GM21515 (cell line): ENCODE measurements at regions not wholly inside any gene's neighbourhood (a gene's known extent, or its start where the extent isn't known, plus 50 kb on each side); places are given as distances from the start of the nearest gene placed in this dataset.

Experiments
- ATAC-seq: cut with Tn5 transposase; IDR thresholded peaks from one replicate; pipeline ENCODE4 v1.9.1; 2021; ENCODE audit not compliant: unreplicated experiment

- ATAC-seq = no peak
Observed at GRCh38 chr6:134511984-134512683, 194.2 kb upstream of the SGK1 start.

GRCh38 chr6:134510920-134511319, 193.0 kb upstream of the SGK1 start:
- no peak for ATAC-seq

GRCh38 chr6:134510142-134510541, 192.2 kb upstream of the SGK1 start:
- ATAC-seq = no peak

- no peak for ATAC-seq
Observed at GRCh38 chr6:134508862-134509498, 191.1 kb upstream of the SGK1 start.

GRCh38 chr6:134506162-134506561, 188.2 kb upstream of the SGK1 start:
- ATAC-seq = no peak

- no peak for ATAC-seq
Observed at GRCh38 chr6:134503585-134504281, 185.8 kb upstream of the SGK1 start.

- no peak for ATAC-seq
Observed at GRCh38 chr6:134502614-134503549, 185.0 kb upstream of the SGK1 start.

- no peak for ATAC-seq
Observed at GRCh38 chr6:134495890-134496248, 178.0 kb upstream of the SGK1 start.

- ATAC-seq = no peak
Observed at GRCh38 chr6:134495203-134495889, 177.4 kb upstream of the SGK1 start.

GRCh38 chr6:134493789-134494188, 175.9 kb upstream of the SGK1 start:
- ATAC-seq = no peak

GRCh38 chr6:134491477-134491876, 173.6 kb upstream of the SGK1 start:
- ATAC-seq = no peak

GRCh38 chr6:134482593-134483270, 164.8 kb upstream of the SGK1 start:
- ATAC-seq = no peak

GRCh38 chr6:134481966-134482365, 164.1 kb upstream of the SGK1 start:
- ATAC-seq = no peak

GRCh38 chr6:134480593-134480992, 162.7 kb upstream of the SGK1 start:
- no peak for ATAC-seq

GRCh38 chr6:134478764-134479399, 161.0 kb upstream of the SGK1 start:
- ATAC-seq = no peak

GRCh38 chr6:134477991-134478635, 160.2 kb upstream of the SGK1 start:
- ATAC-seq = no peak

GRCh38 chr6:134474955-134475354, 157.0 kb upstream of the SGK1 start:
- no peak for ATAC-seq

GRCh38 chr6:134472661-134473060, 154.7 kb upstream of the SGK1 start:
- ATAC-seq = no peak

- ATAC-seq = no peak
Observed at GRCh38 chr6:134472046-134472445, 154.1 kb upstream of the SGK1 start.
